ENCODE measurements at regions not wholly inside any gene's neighbourhood (a gene's known extent, or its start where the extent isn't known, plus 50 kb on each side); places are given as distances from the start of the nearest gene placed in this dataset.
A peak's percentile ranks its signal among the peaks of the same experiment; 100 is the strongest.

DNA sequence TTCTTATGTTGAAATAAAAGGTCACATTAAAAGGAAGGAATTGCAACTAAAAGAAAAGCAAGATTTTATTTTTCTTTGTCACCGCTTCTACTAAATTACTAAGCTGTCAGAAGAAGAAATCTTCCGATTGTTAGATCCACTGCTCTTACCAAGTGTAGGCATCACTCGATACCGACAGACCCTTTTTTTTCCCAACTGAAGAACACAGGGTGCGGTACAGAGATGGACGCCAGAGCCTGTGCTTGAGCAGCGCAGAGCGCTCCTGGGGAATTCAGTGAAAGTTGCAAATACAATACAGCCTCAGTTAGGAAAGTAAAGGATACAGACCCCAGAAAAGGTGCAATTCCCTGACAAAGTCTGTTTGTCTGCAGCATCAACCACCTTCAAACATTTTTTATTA, 94.9 kb upstream of the WDR17 start:
- H3K27ac Mint-ChIP-seq, result peak overlapping the region; percentile 39
- peaks cover 2% of the 10 kb centered on the region for H3K27me3 Mint-ChIP-seq (ENCODE audit: insufficient read depth, low read depth, poor library complexity)
- DNase-seq (ENCODE audit: low spot score) (peak; percentile 24), ATAC-seq (peak; percentile 96)
- H3K27ac ChIP-seq (ENCODE audit: low read depth), result peak overlapping the region; percentile 27; the same call in 1 of the 2 replicates
- no peaks in the 10 kb centered on the region for H3K79me2 ChIP-seq (replicated peaks; ENCODE audit: insufficient read depth)
- no peaks in the 10 kb centered on the region for H3K9me2 ChIP-seq (ENCODE audit: insufficient read depth)
- H3K4me1 Mint-ChIP-seq, result peaks cover 35% of the 10 kb centered on the region
- TF ChIP-seq EZH2 (IDR thresholded peaks at IDR 0.05; ENCODE audit: low read depth, unreplicated experiment) (no peak), CREB1 (CRISPR knock-in tag; IDR thresholded peaks at IDR 0.05; ENCODE audit: low read depth) (no peak), EZH2phosphoT487 (IDR thresholded peaks at IDR 0.05; ENCODE audit: unreplicated experiment) (no peak), JUNB (IDR thresholded peaks at IDR 0.05; ENCODE audit: unreplicated experiment) (no peak), STAT1 (IDR thresholded peaks at IDR 0.05; ENCODE audit: unreplicated experiment) (no peak), NANOG (IDR thresholded peaks at IDR 0.05; ENCODE audit: borderline replicate concordance) (no peak)
- TF ChIP-seq, protein P1, sequence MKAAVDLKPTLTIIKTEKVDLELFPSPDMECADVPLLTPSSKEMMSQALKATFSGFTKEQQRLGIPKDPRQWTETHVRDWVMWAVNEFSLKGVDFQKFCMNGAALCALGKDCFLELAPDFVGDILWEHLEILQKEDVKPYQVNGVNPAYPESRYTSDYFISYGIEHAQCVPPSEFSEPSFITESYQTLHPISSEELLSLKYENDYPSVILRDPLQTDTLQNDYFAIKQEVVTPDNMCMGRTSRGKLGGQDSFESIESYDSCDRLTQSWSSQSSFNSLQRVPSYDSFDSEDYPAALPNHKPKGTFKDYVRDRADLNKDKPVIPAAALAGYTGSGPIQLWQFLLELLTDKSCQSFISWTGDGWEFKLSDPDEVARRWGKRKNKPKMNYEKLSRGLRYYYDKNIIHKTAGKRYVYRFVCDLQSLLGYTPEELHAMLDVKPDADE (IDR thresholded peaks at IDR 0.05), result no peak
- TF ChIP-seq, protein P2, sequence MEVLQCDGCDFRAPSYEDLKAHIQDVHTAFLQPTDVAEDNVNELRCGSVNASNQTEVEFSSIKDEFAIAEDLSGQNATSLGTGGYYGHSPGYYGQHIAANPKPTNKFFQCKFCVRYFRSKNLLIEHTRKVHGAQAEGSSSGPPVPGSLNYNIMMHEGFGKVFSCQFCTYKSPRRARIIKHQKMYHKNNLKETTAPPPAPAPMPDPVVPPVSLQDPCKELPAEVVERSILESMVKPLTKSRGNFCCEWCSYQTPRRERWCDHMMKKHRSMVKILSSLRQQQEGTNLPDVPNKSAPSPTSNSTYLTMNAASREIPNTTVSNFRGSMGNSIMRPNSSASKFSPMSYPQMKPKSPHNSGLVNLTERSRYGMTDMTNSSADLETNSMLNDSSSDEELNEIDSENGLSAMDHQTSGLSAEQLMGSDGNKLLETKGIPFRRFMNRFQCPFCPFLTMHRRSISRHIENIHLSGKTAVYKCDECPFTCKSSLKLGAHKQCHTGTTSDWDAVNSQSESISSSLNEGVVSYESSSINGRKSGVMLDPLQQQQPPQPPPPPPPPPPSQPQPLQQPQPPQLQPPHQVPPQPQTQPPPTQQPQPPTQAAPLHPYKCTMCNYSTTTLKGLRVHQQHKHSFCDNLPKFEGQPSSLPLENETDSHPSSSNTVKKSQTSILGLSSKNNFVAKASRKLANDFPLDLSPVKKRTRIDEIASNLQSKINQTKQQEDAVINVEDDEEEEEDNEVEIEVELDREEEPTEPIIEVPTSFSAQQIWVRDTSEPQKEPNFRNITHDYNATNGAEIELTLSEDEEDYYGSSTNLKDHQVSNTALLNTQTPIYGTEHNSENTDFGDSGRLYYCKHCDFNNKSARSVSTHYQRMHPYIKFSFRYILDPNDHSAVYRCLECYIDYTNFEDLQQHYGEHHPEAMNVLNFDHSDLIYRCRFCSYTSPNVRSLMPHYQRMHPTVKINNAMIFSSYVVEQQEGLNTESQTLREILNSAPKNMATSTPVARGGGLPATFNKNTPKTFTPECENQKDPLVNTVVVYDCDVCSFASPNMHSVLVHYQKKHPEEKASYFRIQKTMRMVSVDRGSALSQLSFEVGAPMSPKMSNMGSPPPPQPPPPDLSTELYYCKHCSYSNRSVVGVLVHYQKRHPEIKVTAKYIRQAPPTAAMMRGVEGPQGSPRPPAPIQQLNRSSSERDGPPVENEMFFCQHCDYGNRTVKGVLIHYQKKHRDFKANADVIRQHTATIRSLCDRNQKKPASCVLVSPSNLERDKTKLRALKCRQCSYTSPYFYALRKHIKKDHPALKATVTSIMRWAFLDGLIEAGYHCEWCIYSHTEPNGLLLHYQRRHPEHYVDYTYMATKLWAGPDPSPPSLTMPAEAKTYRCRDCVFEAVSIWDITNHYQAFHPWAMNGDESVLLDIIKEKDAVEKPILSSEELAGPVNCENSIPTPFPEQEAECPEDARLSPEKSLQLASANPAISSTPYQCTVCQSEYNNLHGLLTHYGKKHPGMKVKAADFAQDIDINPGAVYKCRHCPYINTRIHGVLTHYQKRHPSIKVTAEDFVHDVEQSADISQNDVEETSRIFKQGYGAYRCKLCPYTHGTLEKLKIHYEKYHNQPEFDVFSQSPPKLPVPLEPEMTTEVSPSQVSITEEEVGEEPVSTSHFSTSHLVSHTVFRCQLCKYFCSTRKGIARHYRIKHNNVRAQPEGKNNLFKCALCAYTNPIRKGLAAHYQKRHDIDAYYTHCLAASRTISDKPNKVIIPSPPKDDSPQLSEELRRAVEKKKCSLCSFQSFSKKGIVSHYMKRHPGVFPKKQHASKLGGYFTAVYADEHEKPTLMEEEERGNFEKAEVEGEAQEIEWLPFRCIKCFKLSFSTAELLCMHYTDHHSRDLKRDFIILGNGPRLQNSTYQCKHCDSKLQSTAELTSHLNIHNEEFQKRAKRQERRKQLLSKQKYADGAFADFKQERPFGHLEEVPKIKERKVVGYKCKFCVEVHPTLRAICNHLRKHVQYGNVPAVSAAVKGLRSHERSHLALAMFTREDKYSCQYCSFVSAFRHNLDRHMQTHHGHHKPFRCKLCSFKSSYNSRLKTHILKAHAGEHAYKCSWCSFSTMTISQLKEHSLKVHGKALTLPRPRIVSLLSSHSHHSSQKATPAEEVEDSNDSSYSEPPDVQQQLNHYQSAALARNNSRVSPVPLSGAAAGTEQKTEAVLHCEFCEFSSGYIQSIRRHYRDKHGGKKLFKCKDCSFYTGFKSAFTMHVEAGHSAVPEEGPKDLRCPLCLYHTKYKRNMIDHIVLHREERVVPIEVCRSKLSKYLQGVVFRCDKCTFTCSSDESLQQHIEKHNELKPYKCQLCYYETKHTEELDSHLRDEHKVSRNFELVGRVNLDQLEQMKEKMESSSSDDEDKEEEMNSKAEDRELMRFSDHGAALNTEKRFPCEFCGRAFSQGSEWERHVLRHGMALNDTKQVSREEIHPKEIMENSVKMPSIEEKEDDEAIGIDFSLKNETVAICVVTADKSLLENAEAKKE (CRISPR knock-in tag; IDR thresholded peaks at IDR 0.05), result no peak
- peaks cover 12% of the 10 kb centered on the region; the same call in 2 of the 3 replicates for H3K36me3 Mint-ChIP-seq (ENCODE audit: low read depth)
- no peak overlapping the region for H3K4me3 Mint-ChIP-seq
- no peaks in the 10 kb centered on the region for H4K20me1 ChIP-seq (replicated peaks; ENCODE audit: insufficient read depth)
- H3K4me3 ChIP-seq, result no peak overlapping the region
- H3K27me3 ChIP-seq (ENCODE audit: insufficient read depth), result no peaks in the 10 kb centered on the region
- H3K4me1 ChIP-seq (ENCODE audit: insufficient read depth), result peaks cover 36% of the 10 kb centered on the region
- H3F3A ChIP-seq (replicated peaks; ENCODE audit: low read depth), result no peaks in the 10 kb centered on the region
- 0 out of 2 replicates have a peak, but pooled peaks cover 4% of the 10 kb centered on the region for H3K36me3 ChIP-seq (ENCODE audit: insufficient read depth)
- H3K9me3 Mint-ChIP-seq, result peaks cover 13% of the 10 kb centered on the region; the same call in 2 of the 3 replicates
- H2AFZ ChIP-seq, result 0 out of 2 replicates have a peak overlapping the region, but pooled peaks have one; percentile 40
- no peak overlapping the region for H3K4me2 ChIP-seq
